GM23248 (cell line): ENCODE measurements at regions not wholly inside any gene's neighbourhood (a gene's known extent, or its start where the extent isn't known, plus 50 kb on each side); places are given as distances from the start of the nearest gene placed in this dataset.

Source experiments
- DNase-seq: peaks from one replicate; pipeline ENCODE4 v3.0.0-alpha.2; 2015
- H2AFZ ChIP-seq: fragments of 200-600 bp; sonication (generic); 2 replicates; pipeline ENCODE4 v1.6.1; 2016; ENCODE audit warnings: antibody characterized with exemption
- H3F3A ChIP-seq: fragments of 200-600 bp; sonication (generic); 2 replicates; pipeline ENCODE4 v1.6.1; 2016; ENCODE audit warnings: mild to moderate bottlenecking, antibody characterized with exemption, mixed run types; ENCODE audit not compliant: insufficient read depth
- H3K27ac ChIP-seq: fragments of 200-600 bp; sonication (generic); 2 replicates; pipeline ENCODE4 v1.5.1; 2016; ENCODE audit warnings: mild to moderate bottlenecking
- H3K27me3 ChIP-seq: fragments of 200-600 bp; sonication (generic); replicated peaks from 2 replicates; pipeline ENCODE4 v1.6.1; 2016; ENCODE audit warnings: mild to moderate bottlenecking; ENCODE audit not compliant: insufficient read depth
- H3K36me3 ChIP-seq: fragments of 200-600 bp; sonication (generic); 2 replicates; pipeline ENCODE4 v1.6.1; 2016; ENCODE audit warnings: low read depth, mild to moderate bottlenecking
- H3K4me1 ChIP-seq: fragments of 200-600 bp; sonication (generic); 2 replicates; pipeline ENCODE4 v1.6.1; 2016; ENCODE audit warnings: mild to moderate bottlenecking; ENCODE audit not compliant: insufficient read depth
- H3K4me2 ChIP-seq: fragments of 200-600 bp; sonication (generic); one replicate; pipeline ENCODE4 v1.6.1; 2016; ENCODE audit warnings: mild to moderate bottlenecking; ENCODE audit not compliant: unreplicated experiment
- H3K4me3 ChIP-seq: fragments of 200-600 bp; sonication (generic); 2 replicates; pipeline ENCODE4 v1.5.1; 2016; ENCODE audit warnings: mild to moderate bottlenecking
- H3K79me2 ChIP-seq: fragments of 200-600 bp; sonication (generic); 2 replicates; pipeline ENCODE4 v1.6.1; 2016; ENCODE audit warnings: mild to moderate bottlenecking; ENCODE audit not compliant: insufficient read depth
- H3K9ac ChIP-seq: fragments of 200-600 bp; sonication (generic); 2 replicates; pipeline ENCODE4 v1.6.1; 2016; ENCODE audit warnings: mild to moderate bottlenecking
- H3K9me2 ChIP-seq: fragments of 200-600 bp; sonication (generic); 2 replicates; pipeline ENCODE4 v1.6.1; 2016; ENCODE audit warnings: mixed run types, mild to moderate bottlenecking, moderate library complexity; ENCODE audit not compliant: insufficient read depth
- H3K9me3 ChIP-seq: fragments of 200-600 bp; sonication (generic); one replicate; pipeline ENCODE4 v1.6.1; 2017; ENCODE audit warnings: low read depth
- H4K20me1 ChIP-seq: fragments of 200-600 bp; sonication (generic); 2 replicates; pipeline ENCODE4 v1.6.0; 2016; ENCODE audit not compliant: insufficient read depth
- EZH2 ChIP-seq: fragments of 200-600 bp; sonication (generic); IDR thresholded peaks from 2 replicates; pipeline ENCODE4 v1.6.1; 2018; ENCODE audit warnings: antibody characterized with exemption, mild to moderate bottlenecking; ENCODE audit not compliant: insufficient read depth, poor library complexity, severe bottlenecking
- EZH2phosphoT487 ChIP-seq: fragments of 200-600 bp; sonication (generic); IDR thresholded peaks from 2 replicates; pipeline ENCODE4 v1.6.1; 2018; ENCODE audit warnings: antibody characterized with exemption, moderate library complexity, mild to moderate bottlenecking, low read depth; ENCODE audit not compliant: insufficient read depth
- WGBS, 2 experiments: methylation state at CpG; one replicate each; pipeline ENCODE4 v1.1.6; 2015 to 2017; ENCODE audit warnings: low lambda C conversion rate in 2 of 2, low coverage in 1 of 2; ENCODE audit errors: missing lambda C conversion rate in 2 of 2; 5-methylcytosine and 5-hydroxymethylcytosine counted together
- in situ Hi-C: fragments of 300-500 bp; cut with MboI; formaldehyde crosslinking; loops from 2 replicates; pipeline ENCODE4 v1.15.0; 2020

GRCh38 chr18:5806860-5807259 is 88.5 kb downstream of the TMEM200C start:
- Histone ChIP-seq H3K9me2 (no peaks in the 10 kb centered on the region), H3K36me3 (no peaks in the 10 kb centered on the region), H2AFZ (no peak overlapping the region), H4K20me1 (no peaks in the 10 kb centered on the region), H3F3A (no peaks in the 10 kb centered on the region), H3K9ac (no peak overlapping the region), H3K9me3 (no peaks in the 10 kb centered on the region), H3K79me2 (no peaks in the 10 kb centered on the region), H3K4me1 (no peaks in the 10 kb centered on the region), H3K27me3 (no peaks in the 10 kb centered on the region), H3K4me2 (no peak overlapping the region), H3K4me3 (no peak overlapping the region), H3K27ac (no peak overlapping the region)
- no peak for TF ChIP-seq EZH2
- TF ChIP-seq EZH2phosphoT487, result no peak
- 35 to 42% methylated on average over 5 of the region's 5 CpGs for WGBS, 2 experiments
- DNase-seq, result no peak
- in situ Hi-C loops, result no loop called here

- TF ChIP-seq EZH2phosphoT487, result no peak
- no peak for TF ChIP-seq EZH2
- H3K4me1 ChIP-seq, result no peaks in the 10 kb centered on the region
- no peaks in the 10 kb centered on the region for H3K36me3 ChIP-seq
- H3K9me2 ChIP-seq, result no peaks in the 10 kb centered on the region
- H3K79me2 ChIP-seq, result no peaks in the 10 kb centered on the region
- no peak for DNase-seq
- no peak overlapping the region for H3K4me3 ChIP-seq
- no peaks in the 10 kb centered on the region for H3F3A ChIP-seq
- no peak overlapping the region for H3K27ac ChIP-seq
- H3K4me2 ChIP-seq, result no peak overlapping the region
- no peak overlapping the region for H3K9ac ChIP-seq
- H3K27me3 ChIP-seq, result no peaks in the 10 kb centered on the region
- H3K9me3 ChIP-seq, result no peaks in the 10 kb centered on the region
- H2AFZ ChIP-seq, result no peak overlapping the region
- 13 to 21% methylated on average over 1 of the region's 1 CpG for WGBS, 2 experiments
- in situ Hi-C loops, result no loop called here
- no peaks in the 10 kb centered on the region for H4K20me1 ChIP-seq
Observed at GRCh38 chr18:5787936-5788335, 107.4 kb downstream of the TMEM200C start.

DNA sequence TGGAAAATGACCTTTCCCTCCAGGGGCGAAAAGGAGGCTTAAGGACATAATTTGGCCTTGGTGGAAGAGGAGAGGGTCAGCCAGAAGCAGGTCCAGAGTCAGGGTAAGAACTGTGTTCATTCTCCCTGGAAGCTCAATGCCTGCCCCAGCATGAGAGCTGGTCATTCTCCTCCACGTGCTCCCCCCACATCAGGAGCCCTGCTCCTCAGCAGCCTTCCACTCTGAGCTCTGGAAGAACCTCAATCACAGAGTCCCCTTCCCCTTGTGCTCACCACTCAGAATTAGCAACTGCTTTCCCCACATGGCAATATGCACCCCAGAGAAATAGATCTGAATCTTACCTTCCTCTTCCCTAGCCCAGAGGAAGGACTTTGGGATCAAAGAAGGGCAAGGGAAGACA is 115.4 kb downstream of the TMEM200C start:
- Histone ChIP-seq H4K20me1 (no peaks in the 10 kb centered on the region), H3K4me1 (no peaks in the 10 kb centered on the region), H3K4me2 (no peak overlapping the region), H3K36me3 (no peaks in the 10 kb centered on the region), H3K4me3 (no peak overlapping the region), H3K9ac (no peak overlapping the region), H3K27me3 (no peaks in the 10 kb centered on the region), H3K9me2 (no peaks in the 10 kb centered on the region), H3K79me2 (no peaks in the 10 kb centered on the region), H3K9me3 (no peaks in the 10 kb centered on the region), H3F3A (no peaks in the 10 kb centered on the region), H2AFZ (no peak overlapping the region), H3K27ac (no peak overlapping the region)
- 0% methylated on average over 2 of the region's 2 CpGs for whole genome bisulfite sequencing, 2 experiments
- DNase-seq, result no peak
- no peak for TF ChIP-seq EZH2
- TF ChIP-seq EZH2phosphoT487, result no peak
- in situ Hi-C loops, result no loop called here

DNA sequence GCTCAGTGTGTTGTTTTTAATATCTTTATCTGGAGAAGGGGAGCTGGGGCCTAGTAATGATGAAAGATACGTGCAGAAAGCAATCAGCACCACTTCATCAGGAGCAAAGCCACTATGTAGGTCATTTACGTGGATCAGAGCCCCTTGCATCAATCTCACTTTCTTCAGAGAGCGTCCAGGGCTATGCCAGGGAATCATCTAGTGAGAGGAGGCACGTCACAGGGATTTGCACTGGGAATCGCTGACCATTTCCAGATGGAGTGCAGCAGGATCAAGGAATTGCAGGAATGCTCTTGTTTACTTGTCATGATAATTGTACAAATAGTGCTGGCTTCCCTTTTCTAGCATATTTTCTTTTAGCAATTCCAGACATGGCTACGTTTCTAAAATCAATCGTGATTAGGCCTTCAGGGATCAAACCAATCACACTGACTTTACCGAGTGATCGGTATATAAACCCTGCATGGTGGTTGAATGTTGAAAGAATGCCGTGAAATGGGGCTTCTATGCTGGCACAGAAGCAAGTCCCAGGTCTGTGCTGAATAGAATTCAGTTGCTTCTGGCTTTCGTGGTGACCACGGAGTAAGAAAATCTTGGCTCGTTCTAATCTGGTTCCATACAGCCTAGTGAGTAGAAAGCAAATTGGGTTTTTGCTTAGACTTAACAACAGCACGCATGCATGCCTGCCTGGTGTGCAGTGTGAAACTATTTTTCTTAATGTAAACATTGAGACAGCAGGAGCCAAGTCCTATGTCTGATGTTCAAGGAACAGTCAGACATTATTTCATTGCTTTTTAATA is 122.8 kb downstream of the TMEM200C start:
- H3K27me3 ChIP-seq, result no peaks in the 10 kb centered on the region
- no peak overlapping the region for H3K27ac ChIP-seq
- no peak for DNase-seq
- WGBS, 2 experiments, result 2 to 5% methylated on average over 14 of the region's 14 CpGs
- TF ChIP-seq EZH2, result no peak
- no peak for TF ChIP-seq EZH2phosphoT487
- H3K9me2 ChIP-seq, result no peaks in the 10 kb centered on the region
- no peak overlapping the region for H3K9ac ChIP-seq
- H3K4me1 ChIP-seq, result no peaks in the 10 kb centered on the region
- no peaks in the 10 kb centered on the region for H3K79me2 ChIP-seq
- no peak overlapping the region for H2AFZ ChIP-seq
- no peaks in the 10 kb centered on the region for H4K20me1 ChIP-seq
- in situ Hi-C loops, result no loop called here
- H3K4me3 ChIP-seq, result no peak overlapping the region
- H3K36me3 ChIP-seq, result no peaks in the 10 kb centered on the region
- no peaks in the 10 kb centered on the region for H3F3A ChIP-seq
- no peak overlapping the region for H3K4me2 ChIP-seq
- H3K9me3 ChIP-seq, result no peaks in the 10 kb centered on the region
